Activated T-helper 9 cell treated with anti-CD3 and anti-CD28 coated beads, Interleukin-2, amount 50 U/mL, for 16 hours (primary cell): ENCODE measurements at regions not wholly inside any gene's neighbourhood (a gene's known extent, or its start where the extent isn't known, plus 50 kb on each side); places are given as distances from the start of the nearest gene placed in this dataset.

Experiments used
- DNase-seq: peaks from one replicate; pipeline ENCODE4 v3.0.0-alpha.2; 2020; ENCODE audit warnings: low read depth

GRCh38 chr12:68451261-68452077, 119.3 kb upstream of the MDM1 start:
- DNase-seq, result no peak

GRCh38 chr12:68452078-68452715, 120.0 kb upstream of the MDM1 start:
- DNase-seq, result no peak

DNA sequence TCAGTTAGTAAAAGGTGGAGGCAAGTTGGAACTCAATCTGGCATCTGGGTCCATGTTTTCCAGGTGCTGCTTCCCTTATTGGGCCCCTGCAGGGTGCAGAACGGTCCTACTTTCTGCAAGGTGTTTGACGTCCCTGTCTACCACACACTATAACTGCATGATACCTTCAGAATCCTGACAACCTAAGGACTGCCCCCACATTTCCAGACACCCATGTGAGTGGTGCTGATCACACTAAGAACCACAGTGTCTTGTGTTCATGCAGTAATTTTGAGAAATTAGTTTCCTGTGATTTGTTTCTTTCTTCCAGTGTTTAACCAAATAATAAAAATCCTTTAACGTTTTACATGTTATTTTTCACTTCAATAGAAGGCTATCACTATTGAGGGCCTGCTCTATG, 121.1 kb upstream of the MDM1 start:
- DNase-seq, result no peak

DNA sequence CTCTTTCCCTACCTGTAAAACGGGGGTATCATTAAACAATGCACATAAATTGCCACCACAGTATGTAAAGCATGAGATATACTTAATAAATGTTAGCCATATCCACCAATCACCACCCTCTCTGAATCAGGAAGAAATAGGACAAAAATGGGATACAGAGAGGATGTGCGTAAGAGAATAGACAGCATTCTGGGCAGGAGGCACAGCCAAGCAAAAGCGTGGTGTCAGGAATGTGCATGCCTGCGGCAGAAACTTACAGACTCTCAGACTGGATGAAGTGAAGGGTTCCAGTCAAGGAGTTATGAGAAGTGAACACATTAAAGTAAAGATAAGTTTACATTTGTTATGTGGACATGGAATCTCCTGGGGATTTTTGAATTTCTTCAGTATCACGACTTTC, 121.7 kb upstream of the MDM1 start:
- no peak for DNase-seq

- DNase-seq, result no peak
These were observed 122.7 kb upstream of the MDM1 start for GRCh38 chr12:68454892-68455291.

- DNase-seq, result no peak
These were observed 123.7 kb upstream of the MDM1 start for GRCh38 chr12:68455691-68456345.

- DNase-seq, result no peak
These were observed 126.7 kb upstream of the MDM1 start for GRCh38 chr12:68458866-68459265.

DNA sequence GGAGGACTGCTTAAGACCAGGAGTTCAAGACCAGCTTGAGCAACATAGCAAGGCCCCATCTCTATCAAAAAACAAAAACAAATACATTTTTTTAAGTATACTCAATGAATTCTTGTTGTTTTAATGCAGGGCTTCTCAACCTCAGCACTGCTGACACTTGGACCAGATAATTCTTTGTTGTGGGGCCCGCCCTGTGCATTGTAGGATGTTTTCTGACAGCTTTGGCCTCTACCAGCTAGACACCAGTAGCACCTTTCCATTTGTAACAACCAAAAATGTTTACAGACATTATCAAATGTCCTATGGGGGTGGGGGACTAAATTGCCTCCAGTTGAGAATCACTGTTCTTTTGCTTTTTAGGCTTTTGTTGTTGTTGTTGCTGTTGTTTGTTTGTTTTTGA, 128.1 kb upstream of the MDM1 start:
- no peak for DNase-seq

GRCh38 chr12:68461645-68462044, 129.5 kb upstream of the MDM1 start:
- no peak for DNase-seq

GRCh38 chr12:68462803-68463202, 130.6 kb upstream of the MDM1 start:
- no peak for DNase-seq

DNA sequence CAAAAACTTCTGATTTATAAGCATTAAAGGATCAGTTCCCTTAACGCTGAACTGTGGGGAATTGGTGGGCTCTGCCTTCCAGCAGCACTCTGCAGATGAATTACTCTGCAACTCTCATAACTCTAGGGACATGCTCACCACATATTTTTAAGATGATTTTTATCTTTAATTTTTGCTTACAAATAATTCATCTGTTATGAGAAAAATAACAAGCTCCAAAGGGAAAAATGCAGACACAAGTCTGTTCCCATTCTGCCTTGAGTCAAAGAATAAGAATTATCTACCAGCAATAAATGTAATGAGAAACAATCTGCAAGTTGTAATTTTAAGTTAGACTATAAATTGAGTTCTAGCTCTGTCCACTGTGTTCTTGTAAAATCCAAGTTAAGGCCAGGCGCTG, 133.1 kb upstream of the MDM1 start:
- no peak for DNase-seq

DNA sequence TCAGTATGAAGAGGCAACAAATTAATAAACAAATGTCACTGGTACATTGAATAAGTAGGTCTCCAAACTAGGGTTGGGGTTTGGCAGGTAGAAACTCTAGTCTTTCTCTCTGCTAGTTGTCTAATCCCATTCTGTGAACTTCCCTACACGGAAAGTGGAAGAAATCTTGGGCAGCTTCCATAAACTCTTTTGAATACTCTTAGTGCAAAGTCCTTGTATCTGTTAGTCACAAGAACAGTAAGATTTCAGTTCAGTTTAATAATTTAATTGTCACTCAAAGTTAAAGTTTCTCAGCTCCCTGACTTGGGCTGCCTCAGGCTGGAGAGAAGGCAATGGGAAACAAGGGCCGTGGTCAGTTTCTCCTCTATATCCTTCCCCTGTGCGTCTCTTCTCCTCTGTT, 135.4 kb upstream of the MDM1 start:
- DNase-seq, result no peak

GRCh38 chr12:68468036-68468435, 135.9 kb upstream of the MDM1 start:
- no peak for DNase-seq

- no peak for DNase-seq
These were observed 137.0 kb upstream of the MDM1 start for GRCh38 chr12:68469113-68469512.

- no peak for DNase-seq
These were observed 138.6 kb upstream of the MDM1 start for GRCh38 chr12:68470664-68471328.

- no peak for DNase-seq
These were observed 136.1 kb upstream of the RAP1B start for GRCh38 chr12:68474467-68475204.

DNA sequence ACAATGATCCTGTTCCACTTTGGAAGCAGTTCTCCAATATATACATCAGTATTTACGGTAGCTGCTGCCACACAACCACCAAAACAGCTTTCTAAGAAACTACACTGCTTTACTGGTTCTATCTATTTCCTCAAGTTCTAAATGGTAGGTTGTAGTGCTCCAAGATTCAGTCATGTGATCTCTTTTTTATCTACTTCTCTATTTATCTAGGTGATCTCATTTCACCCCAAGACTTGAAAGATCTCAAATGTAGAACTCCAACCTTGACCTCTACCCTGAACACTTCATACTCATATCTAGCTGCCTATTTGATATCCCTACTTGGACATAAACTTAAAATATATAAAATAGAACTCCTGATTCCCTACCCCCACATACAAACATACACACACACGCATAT, 133.9 kb upstream of the RAP1B start:
- DNase-seq, result no peak

DNA sequence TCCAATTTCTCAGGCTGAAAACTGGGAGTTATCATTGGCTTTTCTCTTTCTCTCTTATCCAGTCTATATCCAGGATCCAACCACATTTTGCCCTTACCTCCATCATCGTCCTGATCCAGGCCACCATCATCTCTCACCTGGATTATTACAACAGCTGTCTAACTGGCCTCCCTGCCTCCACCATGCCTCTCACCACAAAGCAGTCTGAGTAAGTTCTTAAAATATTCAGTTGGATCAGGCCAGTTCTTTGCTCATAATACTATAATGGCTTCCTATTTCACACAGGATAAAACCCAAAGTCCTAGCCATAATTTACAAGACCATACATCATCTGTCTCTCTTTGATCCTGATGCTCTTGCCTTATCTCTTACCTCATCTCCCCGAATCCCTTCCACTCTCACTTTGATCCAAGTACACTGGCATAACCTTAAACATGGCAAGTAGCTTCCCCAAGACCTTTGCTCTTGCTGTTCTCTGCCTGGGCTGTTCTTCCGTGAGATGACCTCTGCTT, 133.4 kb upstream of the RAP1B start:
- no peak for DNase-seq

- no peak for DNase-seq
These were observed 132.8 kb upstream of the RAP1B start for GRCh38 chr12:68477906-68478305.

DNA sequence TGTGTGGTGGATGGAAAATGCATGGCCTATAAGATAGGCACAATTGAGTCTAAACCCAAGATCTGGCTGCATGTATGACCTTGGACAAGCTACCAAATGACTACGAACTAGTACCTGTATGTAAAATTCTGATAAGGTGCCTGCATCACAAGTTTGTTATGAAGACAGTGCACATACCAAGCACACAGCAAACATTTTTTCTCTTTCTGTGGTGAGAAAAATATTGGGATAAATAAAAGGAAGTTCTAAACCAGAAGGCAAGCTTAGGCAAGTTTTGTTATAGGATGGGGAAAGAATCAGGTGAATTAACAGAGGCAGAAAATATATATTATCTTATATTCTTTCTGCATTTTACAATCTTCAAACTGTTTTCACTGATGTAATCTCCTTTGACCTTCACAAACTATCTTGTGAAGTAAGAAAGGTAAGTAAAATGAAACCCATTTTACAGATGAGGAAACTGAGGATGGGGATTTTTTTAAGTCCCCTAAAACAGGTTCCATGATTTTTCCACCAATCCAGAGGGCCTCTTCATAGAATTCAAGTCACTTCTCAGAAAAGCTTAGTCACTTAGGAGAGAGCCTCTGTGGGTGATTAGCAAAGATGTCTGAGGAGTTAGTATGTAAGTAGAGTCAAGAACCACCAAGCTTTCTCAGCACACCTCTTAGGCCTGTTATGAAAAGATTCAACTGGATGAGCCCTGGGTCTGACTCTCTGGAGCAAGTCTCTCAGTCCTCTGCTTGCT, 132.0 kb upstream of the RAP1B start:
- DNase-seq, result no peak

DNA sequence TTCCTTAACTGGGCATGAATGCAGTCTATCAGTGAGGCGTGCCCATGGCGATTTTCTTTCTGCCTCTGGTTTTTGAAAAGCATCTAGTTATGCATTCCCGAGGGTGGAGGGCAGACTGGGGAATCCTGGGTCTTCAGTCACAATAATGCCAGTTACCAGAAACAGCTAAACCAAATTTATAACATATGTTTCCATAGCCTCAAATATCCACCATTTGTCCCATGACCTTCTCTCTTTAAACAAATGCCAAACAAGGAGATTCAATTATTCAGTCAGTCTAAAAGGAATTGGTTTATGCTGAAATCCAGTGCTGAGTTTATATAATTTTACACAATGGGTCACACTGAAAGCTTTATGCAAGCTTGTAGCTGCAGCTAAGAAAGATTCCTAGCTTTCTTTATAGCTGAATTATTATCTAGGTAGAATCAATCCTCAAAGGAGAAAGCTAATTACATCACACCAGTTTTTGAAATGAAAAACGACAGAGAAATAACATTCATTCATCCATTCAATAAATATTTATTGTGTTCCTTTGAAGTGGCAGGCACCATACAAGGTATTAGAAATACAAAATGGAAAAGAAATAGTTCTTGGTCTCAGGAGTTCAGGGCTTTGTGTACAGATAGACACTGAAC, 131.3 kb upstream of the RAP1B start:
- no peak for DNase-seq
